H1 (cell line): ENCODE measurements at regions not wholly inside any gene's neighbourhood (a gene's known extent, or its start where the extent isn't known, plus 50 kb on each side); places are given as distances from the start of the nearest gene placed in this dataset.
"Not testable (repeated sequence)": the region's sequence is repeated elsewhere in the genome, so short reads cannot be mapped to it uniquely, and the experiment has no call there.

Source experiments
- CTCF ChIA-PET: fragments of 300-600 bp; sonication (Branson Sonifier 250); formaldehyde crosslinking; loops from one replicate; lab custom pipeline; 2021; ENCODE audit not compliant: partially characterized antibody; lab: Charles Lee
- POLR2A ChIA-PET: fragments of 300-600 bp; sonication (Branson Sonifier 250); formaldehyde crosslinking; loops from one replicate; lab custom pipeline; 2021; ENCODE audit warnings: inconsistent platforms; ENCODE audit not compliant: partially characterized antibody; lab: Charles Lee
- DNase-seq, 2 experiments: peaks; one replicate each; pipeline versions ENCODE4 v3.0.0 to v3.0.0-alpha.2; 2010 to 2022; ENCODE audit warnings: low spot score in 2 of 2, low read depth in 1 of 2, mixed read lengths in 1 of 2
- FAIRE-seq: peaks from 2 replicates; lab custom pipeline; 2011; peaks lifted over from hg19 to GRCh38; lab: Jason Lieb, UNC
- H2AFZ ChIP-seq: 2 replicates; pipeline ENCODE4 v1.8.1; 2012; ENCODE audit warnings: low read length, inconsistent platforms
- H2AK5ac ChIP-seq: 2 replicates; pipeline ENCODE4 v1.6.1; 2013; ENCODE audit warnings: low read depth, low read length
- H2BK120ac ChIP-seq: replicated peaks from 2 replicates; pipeline ENCODE3; 2013; ENCODE audit warnings: low read depth, low read length, inconsistent platforms
- H2BK12ac ChIP-seq: 2 replicates; pipeline ENCODE4 v1.6.1; 2013; ENCODE audit warnings: low read depth, low read length
- H2BK15ac ChIP-seq: 2 replicates; pipeline ENCODE4 v1.6.1; 2013; ENCODE audit warnings: low read length
- H2BK20ac ChIP-seq: 2 replicates; pipeline ENCODE4 v1.6.1; 2013; ENCODE audit warnings: low read length
- H2BK5ac ChIP-seq: 2 replicates; pipeline ENCODE4 v1.6.1; 2013; ENCODE audit warnings: low read depth, low read length
- H3K14ac ChIP-seq: 2 replicates; pipeline ENCODE4 v1.6.1; 2013; ENCODE audit warnings: inconsistent platforms; ENCODE audit not compliant: insufficient read length
- H3K18ac ChIP-seq: 2 replicates; pipeline ENCODE4 v1.6.1; 2013; ENCODE audit warnings: low read length; ENCODE audit errors: extremely low read depth
- H3K23ac ChIP-seq: 2 replicates; pipeline ENCODE4 v1.6.1; 2013; ENCODE audit warnings: inconsistent platforms; ENCODE audit not compliant: insufficient read length
- H3K23me2 ChIP-seq: 2 replicates; pipeline ENCODE4 v1.6.1; 2013; ENCODE audit warnings: low read depth, low read length
- H3K27ac ChIP-seq: 2 replicates; pipeline ENCODE4 v1.6.1; 2011; ENCODE audit warnings: low read depth, low read length, inconsistent platforms
- H3K27me3 ChIP-seq, 4 experiments: replicated peaks in 1 of 4; 1 replicate in 1 of 4; 2 replicates in 3 of 4; pipeline versions ENCODE4 v1.6.1 to v1.8.1; 2011 to 2013; ENCODE audit warnings: low read length in 3 of 4, mild to moderate bottlenecking in 3 of 4, inconsistent platforms in 2 of 4, mixed read lengths in 2 of 4, moderate library complexity in 1 of 4; ENCODE audit not compliant: control insufficient read depth in 3 of 4, insufficient read depth in 3 of 4; ENCODE audit errors: extremely low read depth in 1 of 4
- H3K36me3 ChIP-seq, 4 experiments: 2 replicates each; pipeline versions ENCODE4 v1.6.1 to v1.8.1; 2011 to 2013; ENCODE audit warnings: mild to moderate bottlenecking in 4 of 4, low read length in 3 of 4, moderate library complexity in 2 of 4, control low read depth in 1 of 4, inconsistent platforms in 1 of 4; ENCODE audit not compliant: insufficient read depth in 4 of 4, control insufficient read depth in 2 of 4
- H3K4ac ChIP-seq: replicated peaks from 2 replicates; pipeline ENCODE3; 2013; ENCODE audit warnings: low read length, low read depth, mixed read lengths, inconsistent platforms; ENCODE audit not compliant: insufficient read length
- H3K4me1 ChIP-seq, 4 experiments: replicated peaks in 1 of 4; 1 replicate in 1 of 4; 2 replicates in 3 of 4; pipeline versions ENCODE4 v1.6.1 to v1.8.1; 2011 to 2013; ENCODE audit warnings: low read length in 3 of 4, inconsistent platforms in 2 of 4, mixed read lengths in 1 of 4; ENCODE audit not compliant: insufficient read depth in 4 of 4, control insufficient read depth in 3 of 4
- H3K4me2 ChIP-seq, 2 experiments: 2 replicates each; pipeline versions ENCODE4 v1.6.1 to v1.8.1; 2011 to 2013; ENCODE audit warnings: low read depth in 2 of 2, low read length in 2 of 2, control low read depth in 1 of 2, inconsistent platforms in 1 of 2, mild to moderate bottlenecking in 1 of 2; ENCODE audit not compliant: insufficient read depth in 1 of 2
- H3K4me3 ChIP-seq, 4 experiments: fragments of 200-600, 300-600 bp in 1 of 4; sonication (generic), shearing (Covaris generic), sonication (Bioruptor Twin) in 1 of 4; 2 replicates each; pipeline versions ENCODE4 v1.5.1 to v1.8.1; 2011 to 2016; ENCODE audit warnings: low read length in 4 of 4, low read depth in 3 of 4, control low read depth in 2 of 4, inconsistent platforms in 2 of 4, mild to moderate bottlenecking in 2 of 4, mixed read lengths in 1 of 4, moderate library complexity in 1 of 4; ENCODE audit not compliant: insufficient read depth in 2 of 4; ENCODE audit errors: extremely low read depth in 1 of 4
- H3K56ac ChIP-seq: replicated peaks from 2 replicates; pipeline ENCODE3; 2013; ENCODE audit warnings: low read depth, mild to moderate bottlenecking, mixed read lengths, low read length, inconsistent platforms; ENCODE audit not compliant: insufficient read length
- H3K79me1 ChIP-seq: 2 replicates; pipeline ENCODE4 v1.6.1; 2013; ENCODE audit warnings: low read depth, low read length, control low read depth
- H3K79me2 ChIP-seq, 2 experiments: 2 replicates each; pipeline versions ENCODE4 v1.6.1 to v1.8.1; 2012 to 2013; ENCODE audit warnings: low read length in 2 of 2, mild to moderate bottlenecking in 2 of 2, inconsistent platforms in 1 of 2; ENCODE audit not compliant: insufficient read depth in 2 of 2, control insufficient read depth in 1 of 2
- H3K9ac ChIP-seq, 4 experiments: replicated peaks in 1 of 4; 1 replicate in 1 of 4; 2 replicates in 3 of 4; pipeline versions ENCODE4 v1.6.1 to v1.8.1; 2011 to 2013; ENCODE audit warnings: low read depth in 3 of 4, low read length in 3 of 4, control low read depth in 2 of 4, mild to moderate bottlenecking in 2 of 4, moderate library complexity in 2 of 4, inconsistent platforms in 1 of 4; ENCODE audit errors: extremely low read depth in 1 of 4
- H3K9me3 ChIP-seq, 2 experiments: 2 replicates each; pipeline versions ENCODE4 v1.6.1 to v1.8.1; 2012 to 2013; ENCODE audit warnings: mild to moderate bottlenecking in 2 of 2, moderate library complexity in 2 of 2, control low read depth in 1 of 2, inconsistent platforms in 1 of 2, low read depth in 1 of 2, low read length in 1 of 2, mixed read lengths in 1 of 2; ENCODE audit not compliant: insufficient read depth in 2 of 2
- H4K20me1 ChIP-seq, 2 experiments: replicated peaks in 1 of 2; 2 replicates each; pipeline versions ENCODE3 to v1.8.1; 2011 to 2013; ENCODE audit warnings: inconsistent platforms in 2 of 2, low read length in 2 of 2, mild to moderate bottlenecking in 1 of 2; ENCODE audit not compliant: insufficient read depth in 2 of 2, control insufficient read depth in 1 of 2
- H4K5ac ChIP-seq: 2 replicates; pipeline ENCODE4 v1.6.1; 2013; ENCODE audit warnings: low read length, low read depth, mixed read lengths, inconsistent platforms; ENCODE audit not compliant: insufficient read length
- H4K8ac ChIP-seq: 2 replicates; pipeline ENCODE4 v1.8.0; 2013; ENCODE audit warnings: mild to moderate bottlenecking, moderate library complexity, low read length, inconsistent platforms; ENCODE audit not compliant: insufficient read depth; ENCODE audit errors: extremely low read depth
- H4K91ac ChIP-seq: replicated peaks from 2 replicates; pipeline ENCODE3; 2013; ENCODE audit warnings: low read length, mixed read lengths, inconsistent platforms; ENCODE audit not compliant: insufficient read length
- EP300 ChIP-seq, 2 experiments: IDR thresholded peaks; 1 replicate in 1 of 2; 2 replicates in 1 of 2; pipeline ENCODE4 v1.6.1; 2011 to 2012; ENCODE audit warnings: low read depth in 2 of 2, low read length in 2 of 2, mild to moderate bottlenecking in 2 of 2, borderline replicate concordance in 1 of 2, inconsistent platforms in 1 of 2, moderate library complexity in 1 of 2
- GTF2F1 ChIP-seq: IDR thresholded peaks from 2 replicates; pipeline ENCODE4 v1.6.1; 2012; ENCODE audit warnings: low read depth, low read length, improper control_type of control experiment, borderline replicate concordance
- HDAC2 ChIP-seq, 2 experiments: fragments of 300-600 bp in 1 of 2; sonication (generic) in 1 of 2; IDR thresholded peaks; 2 replicates each; pipeline ENCODE4 v1.6.1; 2011 to 2012; ENCODE audit warnings: low read depth in 2 of 2, low read length in 2 of 2, mild to moderate bottlenecking in 2 of 2, moderate library complexity in 2 of 2, borderline replicate concordance in 1 of 2, inconsistent platforms in 1 of 2
- POLR2AphosphoS5 ChIP-seq: IDR thresholded peaks from 2 replicates; pipeline ENCODE4 v1.6.1; 2011; ENCODE audit warnings: low read depth, low read length
- POU5F1 ChIP-seq: IDR thresholded peaks from 2 replicates; pipeline ENCODE4 v1.6.1; 2011; ENCODE audit warnings: low read depth, mild to moderate bottlenecking, low read length, moderate library complexity
- TAF1 ChIP-seq: IDR thresholded peaks from 2 replicates; pipeline ENCODE4 v1.6.1; 2011; ENCODE audit warnings: mild to moderate bottlenecking, low read depth, low read length
- TAF7 ChIP-seq: optimal IDR thresholded peaks from 2 replicates; pipeline ENCODE3; 2011; ENCODE audit warnings: low read depth, mild to moderate bottlenecking, inconsistent platforms, low read length, moderate library complexity, borderline replicate concordance
- WGBS, 2 experiments: shearing (Covaris generic) in 1 of 2; methylation state at CpG; one replicate each; pipeline versions ENCODE4 v1.1.6 to v1.1.7; 2013 to 2015; ENCODE audit warnings: low lambda C conversion rate in 2 of 2, mixed read lengths in 2 of 2, inconsistent platforms in 1 of 2, low coverage in 1 of 2, missing lambda C conversion rate in 1 of 2; ENCODE audit not compliant: insufficient replicate concordance in 2 of 2, insufficient coverage in 1 of 2, insufficient read length in 1 of 2; ENCODE audit errors: extremely low coverage in 1 of 2, missing lambda C conversion rate in 1 of 2; 5-methylcytosine and 5-hydroxymethylcytosine counted together
- TF ChIP-seq, protein P1 (sequence below): IDR thresholded peaks from 2 replicates; pipeline ENCODE4 v1.6.1; 2012; ENCODE audit warnings: low read length, inconsistent platforms

DNA sequence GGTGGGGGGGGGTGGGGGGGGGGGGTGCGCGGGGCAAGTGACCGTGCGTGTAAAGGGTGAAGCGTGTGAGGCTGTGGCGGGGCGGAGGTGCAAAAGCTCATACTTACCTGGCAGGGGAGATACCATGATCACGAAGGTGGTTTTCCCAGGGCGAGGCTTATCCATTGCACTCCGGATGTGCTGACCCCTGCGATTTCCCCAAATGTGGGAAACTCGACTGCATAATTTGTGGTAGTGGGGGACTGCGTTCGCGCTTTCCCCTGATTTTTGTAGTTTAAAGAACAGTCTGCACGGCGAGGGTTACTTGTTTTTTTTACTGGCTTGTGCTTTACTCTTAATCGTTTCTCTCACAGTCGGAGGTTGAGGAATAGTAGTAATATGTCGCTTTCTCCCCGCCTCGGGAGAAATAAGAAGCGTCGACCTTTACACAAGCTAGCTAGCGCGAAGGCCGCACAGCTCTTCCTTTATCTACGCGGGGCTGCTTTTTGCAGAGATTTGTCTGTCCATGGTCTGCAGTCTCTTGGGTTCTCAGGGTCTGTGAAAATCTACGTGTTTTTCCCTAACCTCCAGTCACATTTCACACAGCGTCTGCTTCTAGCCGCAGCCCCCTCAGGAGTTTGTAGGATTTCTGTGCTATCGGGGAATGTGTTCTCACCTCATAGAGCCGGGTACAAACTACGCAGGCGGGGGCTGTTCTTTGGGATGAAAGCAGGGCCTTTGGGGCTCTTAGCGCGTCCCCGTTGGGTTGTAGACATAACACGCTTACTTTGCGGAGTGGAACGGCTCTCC, 148.1 kb upstream of the NOTCH2NLA start:
- H2BK12ac ChIP-seq, FAIRE-seq, H4K8ac ChIP-seq, H4K20me1 ChIP-seq, H3K79me2 ChIP-seq, H3K4me1 ChIP-seq, H2AFZ ChIP-seq, H3K79me1 ChIP-seq, H4K91ac ChIP-seq, H3K14ac ChIP-seq, H3K23ac ChIP-seq, H2AK5ac ChIP-seq, H3K4ac ChIP-seq, H3K9me3 ChIP-seq, H3K27me3 ChIP-seq, H3K23me2 ChIP-seq, H3K56ac ChIP-seq, H3K36me3 ChIP-seq, H2BK120ac ChIP-seq, CTCF ChIA-PET, H2BK5ac ChIP-seq, H2BK15ac ChIP-seq, H2BK20ac ChIP-seq: not testable (repeated sequence)
- peak overlapping the region; percentile 26 to 51 (median 34); a peak in 6 of 8 replicates for H3K4me3 ChIP-seq
- H3K27ac ChIP-seq: 0 out of 2 replicates have a peak overlapping the region, but pooled peaks have one; percentile 56
- peak; percentile 77 to 78 for DNase-seq
- H3K9ac ChIP-seq: peak overlapping the region; percentile 38 to 53 (median 46); a peak in 6 of 7 replicates
- 2% methylated on average over 34 of the region's 42 CpGs; no CpG with 5 or more reads in 1 of the 2 experiments for WGBS, 2 experiments
- H3K18ac ChIP-seq: peak overlapping the region; percentile 36; the same call in 1 of the 2 replicates
- peak overlapping the region; percentile 55 for H4K5ac ChIP-seq
- peak overlapping the region; percentile 60 to 88 for H3K4me2 ChIP-seq
- POLR2A ChIA-PET: interaction anchor here (1.5 to 2.1 kb wide), 2 partner anchors 10 to 708 kb away, joined by 7 to 29 read pairs; no protein-coding TSS in a partner anchor
- TF ChIP-seq EP300 (IDR thresholded peaks at IDR 0.05; ENCODE audit: borderline replicate concordance in 1 of 2, low read depth in 2 of 2, low read length in 2 of 2) (0 out of 3 replicates have a peak, but pooled peaks of 1 of the 2 experiments have one; percentile 32), HDAC2 (IDR thresholded peaks at IDR 0.05; ENCODE audit: borderline replicate concordance in 1 of 2, low read depth in 2 of 2, low read length in 2 of 2) (0 out of 4 replicates have a peak, but pooled peaks of 1 of the 2 experiments have one; percentile 12), POU5F1 (0 out of 2 replicates have a peak, but pooled peaks have one; percentile 42), TAF7 (peak; percentile 97), POLR2AphosphoS5 (peak; percentile 91), TAF1 (peak; percentile 43; the same call in 1 of the 2 replicates), GTF2F1 (0 out of 2 replicates have a peak, but pooled peaks have one; percentile 78)
- TF ChIP-seq, protein P1, sequence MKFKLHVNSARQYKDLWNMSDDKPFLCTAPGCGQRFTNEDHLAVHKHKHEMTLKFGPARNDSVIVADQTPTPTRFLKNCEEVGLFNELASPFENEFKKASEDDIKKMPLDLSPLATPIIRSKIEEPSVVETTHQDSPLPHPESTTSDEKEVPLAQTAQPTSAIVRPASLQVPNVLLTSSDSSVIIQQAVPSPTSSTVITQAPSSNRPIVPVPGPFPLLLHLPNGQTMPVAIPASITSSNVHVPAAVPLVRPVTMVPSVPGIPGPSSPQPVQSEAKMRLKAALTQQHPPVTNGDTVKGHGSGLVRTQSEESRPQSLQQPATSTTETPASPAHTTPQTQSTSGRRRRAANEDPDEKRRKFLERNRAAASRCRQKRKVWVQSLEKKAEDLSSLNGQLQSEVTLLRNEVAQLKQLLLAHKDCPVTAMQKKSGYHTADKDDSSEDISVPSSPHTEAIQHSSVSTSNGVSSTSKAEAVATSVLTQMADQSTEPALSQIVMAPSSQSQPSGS: peak; percentile 83
